H9 (cell line): ENCODE measurements at regions not wholly inside any gene's neighbourhood (a gene's known extent, or its start where the extent isn't known, plus 50 kb on each side); places are given as distances from the start of the nearest gene placed in this dataset.
"Not testable (repeated sequence)": the region's sequence is repeated elsewhere in the genome, so short reads cannot be mapped to it uniquely, and the experiment has no call there.

Experiments
- DNase-seq: peaks from one replicate; pipeline ENCODE4 v3.0.0-alpha.2; 2017
- H2AFZ ChIP-seq: one replicate; pipeline ENCODE4 v1.6.1; 2013; ENCODE audit warnings: mild to moderate bottlenecking, low read length, control low read depth, moderate library complexity
- H2AK5ac ChIP-seq: 2 replicates; pipeline ENCODE4 v1.6.1; 2013; ENCODE audit warnings: low read length, control low read depth, mixed read lengths; ENCODE audit not compliant: insufficient read length
- H2BK120ac ChIP-seq: one replicate; pipeline ENCODE4 v1.6.1; 2013; ENCODE audit warnings: low read depth, mild to moderate bottlenecking, low read length, control low read depth, inconsistent platforms; ENCODE audit not compliant: poor library complexity, severe bottlenecking
- H2BK12ac ChIP-seq: 2 replicates; pipeline ENCODE4 v1.6.1; 2013; ENCODE audit warnings: low read length, control low read depth, mixed read lengths, low read depth; ENCODE audit not compliant: insufficient read length
- H2BK15ac ChIP-seq: 2 replicates; pipeline ENCODE4 v1.6.1; 2013; ENCODE audit warnings: low read depth, low read length, control low read depth
- H2BK20ac ChIP-seq: one replicate; pipeline ENCODE4 v1.6.1; 2013; ENCODE audit warnings: low read depth, mild to moderate bottlenecking, low read length, control low read depth, inconsistent platforms; ENCODE audit not compliant: poor library complexity, severe bottlenecking
- H2BK5ac ChIP-seq: 2 replicates; pipeline ENCODE4 v1.6.1; 2013; ENCODE audit warnings: low read length, control low read depth, mixed read lengths; ENCODE audit not compliant: insufficient read length
- H3K14ac ChIP-seq: 2 replicates; pipeline ENCODE4 v1.6.1; 2013; ENCODE audit warnings: low read length, control low read depth; ENCODE audit not compliant: insufficient read depth
- H3K18ac ChIP-seq: 2 replicates; pipeline ENCODE4 v1.6.1; 2013; ENCODE audit warnings: low read depth, mild to moderate bottlenecking, mixed read lengths, low read length, control low read depth; ENCODE audit not compliant: insufficient read length
- H3K23ac ChIP-seq: 2 replicates; pipeline ENCODE4 v1.6.1; 2013; ENCODE audit warnings: low read length, control low read depth, mixed read lengths, low read depth; ENCODE audit not compliant: insufficient read length
- H3K23me2 ChIP-seq: 2 replicates; pipeline ENCODE4 v1.6.1; 2013; ENCODE audit warnings: low read depth, mild to moderate bottlenecking, mixed read lengths, low read length, control low read depth; ENCODE audit not compliant: insufficient read length, poor library complexity, severe bottlenecking
- H3K27ac ChIP-seq: 2 replicates; pipeline ENCODE4 v1.5.1; 2013; ENCODE audit warnings: low read length, control low read depth, mixed read lengths, low read depth; ENCODE audit not compliant: insufficient read length
- H3K27me3 ChIP-seq: 2 replicates; pipeline ENCODE4 v1.6.1; 2013; ENCODE audit warnings: low read length, control low read depth, inconsistent platforms; ENCODE audit not compliant: insufficient read depth
- H3K4ac ChIP-seq: 2 replicates; pipeline ENCODE4 v1.6.1; 2013; ENCODE audit warnings: low read depth, mild to moderate bottlenecking, control low read depth, inconsistent platforms, low read length, moderate library complexity
- H3K4me1 ChIP-seq: 2 replicates; pipeline ENCODE4 v1.6.1; 2013; ENCODE audit warnings: low read length, control low read depth, inconsistent platforms; ENCODE audit not compliant: insufficient read depth
- H3K4me2 ChIP-seq: 2 replicates; pipeline ENCODE4 v1.6.1; 2013; ENCODE audit warnings: low read length, control low read depth, mixed read lengths; ENCODE audit not compliant: insufficient read length, insufficient read depth
- H3K56ac ChIP-seq: 2 replicates; pipeline ENCODE4 v1.6.1; 2013; ENCODE audit warnings: low read depth, mild to moderate bottlenecking, mixed read lengths, low read length, control low read depth; ENCODE audit not compliant: insufficient read length
- H3K79me1 ChIP-seq: 2 replicates; pipeline ENCODE4 v1.6.1; 2013; ENCODE audit warnings: low read depth, mild to moderate bottlenecking, moderate library complexity, low read length, control low read depth, inconsistent platforms; ENCODE audit not compliant: insufficient read depth, poor library complexity, severe bottlenecking
- H3K79me2 ChIP-seq: 2 replicates; pipeline ENCODE4 v1.6.1; 2013; ENCODE audit warnings: low read length, control low read depth, inconsistent platforms; ENCODE audit not compliant: insufficient read depth
- H3K9ac ChIP-seq: 2 replicates; pipeline ENCODE4 v1.6.1; 2013; ENCODE audit warnings: low read length, control low read depth, mixed read lengths; ENCODE audit not compliant: insufficient read length; ENCODE audit errors: extremely low read depth
- H3K9me3 ChIP-seq: one replicate; pipeline ENCODE4 v1.6.1; 2013; ENCODE audit warnings: low read depth, low read length, inconsistent platforms; ENCODE audit not compliant: control insufficient read depth
- H3T11ph ChIP-seq: one replicate; pipeline ENCODE4 v1.6.1; 2013; ENCODE audit warnings: mild to moderate bottlenecking, low read length, control low read depth, inconsistent platforms
- H4K20me1 ChIP-seq: one replicate; pipeline ENCODE4 v1.6.1; 2013; ENCODE audit not compliant: control insufficient read depth, insufficient read length, insufficient read depth
- H4K5ac ChIP-seq: 2 replicates; pipeline ENCODE4 v1.6.1; 2013; ENCODE audit warnings: low read depth, mild to moderate bottlenecking, mixed read lengths, low read length, control low read depth; ENCODE audit not compliant: insufficient read length
- H4K8ac ChIP-seq: replicated peaks from 2 replicates; pipeline ENCODE4 v1.6.1; 2013; ENCODE audit warnings: low read length, control low read depth, mixed read lengths, low read depth; ENCODE audit not compliant: insufficient read length
- H4K91ac ChIP-seq: 2 replicates; pipeline ENCODE4 v1.6.1; 2013; ENCODE audit warnings: low read depth, mild to moderate bottlenecking, moderate library complexity, mixed read lengths, low read length, control low read depth; ENCODE audit not compliant: insufficient read length
- H3K27ac Mint-ChIP-seq, 3 experiments: 2 replicates in 2 of 3; 3 replicates in 1 of 3; pipeline ENCODE4 v1.8.0; 2020 to 2021; ENCODE audit warnings: mixed read lengths in 3 of 3, mild to moderate bottlenecking in 1 of 3, moderate library complexity in 1 of 3
- H3K27me3 Mint-ChIP-seq: 2 replicates; pipeline ENCODE4 v1.8.0; 2021; ENCODE audit warnings: low read depth, mild to moderate bottlenecking, moderate library complexity, mixed read lengths
- H3K36me3 Mint-ChIP-seq, 3 experiments: 2 replicates in 2 of 3; 3 replicates in 1 of 3; pipeline ENCODE4 v1.8.0; 2020 to 2021; ENCODE audit warnings: low read depth in 3 of 3, mixed read lengths in 3 of 3; ENCODE audit not compliant: insufficient read depth in 1 of 3
- H3K4me1 Mint-ChIP-seq, 2 experiments: 2 replicates each; pipeline ENCODE4 v1.8.0; 2020; ENCODE audit warnings: mixed read lengths in 2 of 2
- H3K4me3 Mint-ChIP-seq, 2 experiments: 2 replicates in 1 of 2; 3 replicates in 1 of 2; pipeline ENCODE4 v1.8.0; 2020 to 2021; ENCODE audit warnings: mild to moderate bottlenecking in 2 of 2, mixed read lengths in 2 of 2, moderate library complexity in 1 of 2
- H3K9me3 Mint-ChIP-seq, 2 experiments: 2 replicates in 1 of 2; 3 replicates in 1 of 2; pipeline ENCODE4 v1.8.0; 2020; ENCODE audit warnings: mild to moderate bottlenecking in 2 of 2, mixed read lengths in 2 of 2, moderate library complexity in 1 of 2
- CTCF ChIP-seq: fragments of 200-600 bp; sonication (generic); conservative IDR thresholded peaks from 3 replicates; pipeline ENCODE4 v1.8.0; 2021; ENCODE audit warnings: antibody characterized with exemption, mild to moderate bottlenecking
- WGBS: extraction: QIAGEN DNeasy Blood & Tissue Kit; methylation state at CpG from one replicate; pipeline ENCODE4 v1.1.7; 2013; ENCODE audit warnings: missing lambda C conversion rate, low lambda C conversion rate, mixed read lengths; ENCODE audit not compliant: insufficient read length; ENCODE audit errors: extremely low coverage; 5-methylcytosine and 5-hydroxymethylcytosine counted together

GRCh38 chr2:239646184-239646583 lies 245.4 kb upstream of the HDAC4 start:
- no peak overlapping the region for H3K18ac ChIP-seq
- WGBS, result no CpG with 5 or more reads among the region's 14 CpGs

GRCh38 chr2:239644594-239644993 lies 243.8 kb upstream of the HDAC4 start:
- not testable (repeated sequence) for H4K20me1 ChIP-seq, H3K4me1 ChIP-seq, H3K56ac ChIP-seq, H3K27ac Mint-ChIP-seq, H3K79me1 ChIP-seq, H3K4ac ChIP-seq, H3T11ph ChIP-seq, H2BK15ac ChIP-seq, DNase-seq, H2AFZ ChIP-seq, H3K4me2 ChIP-seq, H2BK20ac ChIP-seq, H4K5ac ChIP-seq, H3K9ac ChIP-seq, H3K27ac ChIP-seq, H3K14ac ChIP-seq, H2BK12ac ChIP-seq, H3K79me2 ChIP-seq, H3K23ac ChIP-seq, H3K23me2 ChIP-seq, H3K9me3 ChIP-seq, H3K27me3 ChIP-seq, H3K18ac ChIP-seq, H2BK120ac ChIP-seq, H3K36me3 Mint-ChIP-seq, H2AK5ac ChIP-seq, H2BK5ac ChIP-seq, H3K27me3 Mint-ChIP-seq, H4K91ac ChIP-seq, H3K4me3 Mint-ChIP-seq, H4K8ac ChIP-seq
- Mint-ChIP-seq H3K4me1 (peaks cover 0 to 11% of the 10 kb centered on the region in 2 experiments; a peak in 2 of 4 replicates), H3K9me3 (peaks cover 6 to 12% of the 10 kb centered on the region in 2 experiments)
- WGBS, result no CpG with 5 or more reads among the region's 25 CpGs

More at GRCh38 chr2:239646184-239646583, 245.4 kb upstream of the HDAC4 start:
- Histone ChIP-seq H3K79me2 (no peaks in the 10 kb centered on the region), H2BK120ac (no peak overlapping the region), H3K27me3 (no peaks in the 10 kb centered on the region), H3K56ac (no peak overlapping the region), H3K4me1 (no peaks in the 10 kb centered on the region), H3K14ac (no peak overlapping the region), H2BK20ac (no peak overlapping the region), H3K23me2 (no peaks in the 10 kb centered on the region), H3K4ac (no peak overlapping the region), H2AK5ac (no peak overlapping the region), H3K4me2 (no peak overlapping the region), H2BK12ac (no peak overlapping the region), H3T11ph (no peak overlapping the region), H4K91ac (no peak overlapping the region), H2BK5ac (no peak overlapping the region), H4K5ac (no peak overlapping the region), H3K9me3 (no peaks in the 10 kb centered on the region), H4K8ac (no peak overlapping the region), H2BK15ac (no peak overlapping the region), H3K9ac (no peak overlapping the region), H2AFZ (no peak overlapping the region), H3K79me1 (no peaks in the 10 kb centered on the region), H3K27ac (no peak overlapping the region), H4K20me1 (no peaks in the 10 kb centered on the region), H3K23ac (no peak overlapping the region)
- Mint-ChIP-seq H3K36me3 (peaks cover 0 to 9% (median 5%) of the 10 kb centered on the region in 3 experiments; a peak in 3 of 7 replicates), H3K4me3 (no peak overlapping the region), H3K27me3 (peaks cover 6% of the 10 kb centered on the region), H3K4me1 (peaks cover 0 to 11% of the 10 kb centered on the region in 2 experiments; a peak in 2 of 4 replicates), H3K9me3 (peaks cover 12 to 14% of the 10 kb centered on the region in 2 experiments), H3K27ac (no peak overlapping the region; a peak in 1 of 7 replicates)
- no peak for DNase-seq
- no peak for TF ChIP-seq CTCF
